Lower lobe of right lung (tissue), 2 donors: ENCODE measurements at regions not wholly inside any gene's neighbourhood (a gene's known extent, or its start where the extent isn't known, plus 50 kb on each side); places are given as distances from the start of the nearest gene placed in this dataset.

Experiments used
- ATAC-seq, 2 donors: fragments of 200-7000 bp; cut with Tn5 transposase; one replicate each; pipeline ENCODE4 v1.9.1; 2020 to 2022; ENCODE audit warnings: mild to moderate bottlenecking in 2 of 2, moderate library complexity in 2 of 2
- DNase-seq: peaks from one replicate; pipeline ENCODE4 v3.0.0-alpha.2; 2020
- H3K27ac ChIP-seq: fragments of 200-600 bp; one replicate; pipeline ENCODE4 v1.8.0; 2022
- H3K27me3 ChIP-seq: fragments of 200-600 bp; one replicate; pipeline ENCODE4 v1.8.0; 2022; ENCODE audit warnings: low read depth
- H3K36me3 ChIP-seq: fragments of 200-600 bp; one replicate; pipeline ENCODE4 v1.8.0; 2022; ENCODE audit warnings: mild to moderate bottlenecking
- H3K4me1 ChIP-seq: fragments of 200-600 bp; one replicate; pipeline ENCODE4 v1.8.0; 2022
- H3K4me3 ChIP-seq: fragments of 200-600 bp; one replicate; pipeline ENCODE4 v1.8.0; 2022; ENCODE audit warnings: mild to moderate bottlenecking
- H3K9me3 ChIP-seq: fragments of 200-600 bp; one replicate; pipeline ENCODE4 v1.8.0; 2022
- intact Hi-C: fragments of 100-400 bp; cut with DNase I; formaldehyde crosslinking; loops from one replicate; pipeline ENCODE4 v1.11.0; 2022
- TF ChIP-seq, protein P1 (sequence below): fragments of 200-600 bp; IDR thresholded peaks from one replicate; pipeline ENCODE4 v1.8.0; 2022; ENCODE audit warnings: antibody characterized with exemption, mild to moderate bottlenecking
- donor health status: DM: no; HTN: yes; CAD: no; lungs with severe emphysema.

DNA sequence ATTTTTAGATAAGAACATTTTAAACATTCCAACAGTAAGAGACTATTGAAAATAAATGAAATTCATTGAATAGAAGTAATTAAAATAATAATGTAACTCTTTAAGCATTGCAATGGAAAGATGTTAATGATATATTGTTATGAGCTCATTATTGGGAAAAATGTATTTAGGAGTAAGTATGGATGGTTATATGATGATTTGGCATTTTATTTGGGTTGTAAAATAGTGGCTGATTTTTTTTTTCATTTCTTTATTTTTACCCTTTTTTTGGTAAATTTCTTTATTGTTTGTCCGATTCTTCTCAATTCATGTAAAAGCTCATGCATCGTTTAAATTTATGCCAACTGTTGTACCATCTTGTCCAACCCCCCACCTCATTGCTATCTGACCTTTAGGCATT lies 539.9 kb downstream of the HS3ST4 start:
- ATAC-seq = no peak
- H3K4me1 ChIP-seq = no peaks in the 10 kb centered on the region
- H3K27ac ChIP-seq = no peak overlapping the region
- H3K9me3 ChIP-seq = no peaks in the 10 kb centered on the region
- H3K4me3 ChIP-seq = no peak overlapping the region
- no peaks in the 10 kb centered on the region for H3K27me3 ChIP-seq
- TF ChIP-seq, protein P1, sequence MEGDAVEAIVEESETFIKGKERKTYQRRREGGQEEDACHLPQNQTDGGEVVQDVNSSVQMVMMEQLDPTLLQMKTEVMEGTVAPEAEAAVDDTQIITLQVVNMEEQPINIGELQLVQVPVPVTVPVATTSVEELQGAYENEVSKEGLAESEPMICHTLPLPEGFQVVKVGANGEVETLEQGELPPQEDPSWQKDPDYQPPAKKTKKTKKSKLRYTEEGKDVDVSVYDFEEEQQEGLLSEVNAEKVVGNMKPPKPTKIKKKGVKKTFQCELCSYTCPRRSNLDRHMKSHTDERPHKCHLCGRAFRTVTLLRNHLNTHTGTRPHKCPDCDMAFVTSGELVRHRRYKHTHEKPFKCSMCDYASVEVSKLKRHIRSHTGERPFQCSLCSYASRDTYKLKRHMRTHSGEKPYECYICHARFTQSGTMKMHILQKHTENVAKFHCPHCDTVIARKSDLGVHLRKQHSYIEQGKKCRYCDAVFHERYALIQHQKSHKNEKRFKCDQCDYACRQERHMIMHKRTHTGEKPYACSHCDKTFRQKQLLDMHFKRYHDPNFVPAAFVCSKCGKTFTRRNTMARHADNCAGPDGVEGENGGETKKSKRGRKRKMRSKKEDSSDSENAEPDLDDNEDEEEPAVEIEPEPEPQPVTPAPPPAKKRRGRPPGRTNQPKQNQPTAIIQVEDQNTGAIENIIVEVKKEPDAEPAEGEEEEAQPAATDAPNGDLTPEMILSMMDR = no peak
- no peak for DNase-seq
- intact Hi-C loops = no loop called here
- H3K36me3 ChIP-seq = no peaks in the 10 kb centered on the region

DNA sequence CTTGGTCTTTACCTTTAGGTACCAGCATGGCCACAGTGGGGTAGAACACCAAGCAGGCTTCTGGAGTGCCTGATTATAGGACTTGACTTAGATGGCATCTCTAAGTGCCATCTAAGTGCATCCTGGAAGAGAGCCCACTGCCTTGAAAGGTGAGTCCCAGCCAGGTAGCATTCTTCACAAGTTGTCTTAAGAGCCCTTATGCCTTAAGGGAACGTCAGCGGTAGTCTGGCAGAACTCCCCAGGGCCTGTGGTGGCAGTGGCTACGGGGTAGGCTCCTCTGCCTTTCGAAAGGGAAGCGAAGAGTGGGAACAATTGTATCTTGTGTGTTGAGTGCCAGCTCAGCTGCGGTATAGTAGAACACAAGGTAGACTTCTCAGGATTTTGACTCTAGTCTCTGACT lies 549.0 kb downstream of the HS3ST4 start:
- no peak overlapping the region for H3K27ac ChIP-seq
- no peaks in the 10 kb centered on the region for H3K4me1 ChIP-seq
- H3K9me3 ChIP-seq = peaks cover 7% of the 10 kb centered on the region
- ATAC-seq = peak; percentile 19 to 87
- H3K27me3 ChIP-seq = no peaks in the 10 kb centered on the region
- no peak for DNase-seq
- H3K36me3 ChIP-seq = no peaks in the 10 kb centered on the region
- intact Hi-C loops = no loop called here
- H3K4me3 ChIP-seq = no peak overlapping the region
- TF ChIP-seq, protein P1 = no peak

DNA sequence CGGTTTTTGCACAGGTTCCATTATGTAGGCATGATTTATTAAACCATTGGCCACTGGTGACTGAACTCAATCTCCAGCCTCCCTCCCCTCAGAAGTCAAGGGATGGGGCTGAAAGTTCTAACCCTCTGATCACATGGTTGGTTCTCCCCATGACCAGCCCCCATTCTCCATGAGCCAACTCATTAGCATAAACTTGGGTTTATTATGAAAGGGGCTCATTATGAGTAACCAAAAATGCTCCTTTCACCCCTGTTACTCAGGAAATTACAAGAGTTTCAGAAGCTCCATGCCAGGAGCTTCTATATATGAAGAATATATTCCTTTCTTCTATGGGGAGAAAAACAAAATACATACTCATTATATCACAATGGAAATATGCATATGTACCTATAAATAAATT lies 555.3 kb downstream of the HS3ST4 start:
- Histone ChIP-seq H3K9me3 (peaks cover 7% of the 10 kb centered on the region), H3K36me3 (no peaks in the 10 kb centered on the region), H3K27ac (no peak overlapping the region), H3K4me1 (no peaks in the 10 kb centered on the region), H3K4me3 (no peak overlapping the region), H3K27me3 (no peaks in the 10 kb centered on the region)
- DNase-seq = no peak
- TF ChIP-seq, protein P1 = no peak
- intact Hi-C loops = no loop called here
- no peak for ATAC-seq

DNA sequence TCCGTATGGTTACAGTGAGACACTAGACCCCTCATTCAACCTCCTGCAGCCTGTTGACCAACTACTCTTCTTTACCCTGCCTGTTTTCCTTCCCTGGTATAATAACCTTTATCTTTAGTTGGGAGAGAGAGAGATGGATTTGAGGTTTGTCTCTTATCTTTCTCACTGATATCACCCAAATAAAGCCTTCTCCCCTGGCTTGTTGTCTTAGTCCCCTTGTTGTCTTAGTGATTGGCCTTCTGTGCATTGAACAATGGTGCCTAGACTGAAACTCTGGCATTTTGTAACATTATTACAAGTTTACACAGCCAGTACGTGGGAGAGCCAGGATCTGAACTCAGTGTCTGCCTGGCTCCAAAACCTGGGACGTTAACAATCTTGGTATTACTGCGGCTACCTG lies 560.8 kb downstream of the HS3ST4 start:
- TF ChIP-seq, protein P1 = no peak
- DNase-seq = no peak
- Histone ChIP-seq H3K27ac (no peak overlapping the region), H3K27me3 (no peaks in the 10 kb centered on the region), H3K9me3 (no peaks in the 10 kb centered on the region), H3K4me3 (no peak overlapping the region), H3K4me1 (no peaks in the 10 kb centered on the region), H3K36me3 (no peaks in the 10 kb centered on the region)
- intact Hi-C loops = no loop called here
- ATAC-seq = no peak

DNA sequence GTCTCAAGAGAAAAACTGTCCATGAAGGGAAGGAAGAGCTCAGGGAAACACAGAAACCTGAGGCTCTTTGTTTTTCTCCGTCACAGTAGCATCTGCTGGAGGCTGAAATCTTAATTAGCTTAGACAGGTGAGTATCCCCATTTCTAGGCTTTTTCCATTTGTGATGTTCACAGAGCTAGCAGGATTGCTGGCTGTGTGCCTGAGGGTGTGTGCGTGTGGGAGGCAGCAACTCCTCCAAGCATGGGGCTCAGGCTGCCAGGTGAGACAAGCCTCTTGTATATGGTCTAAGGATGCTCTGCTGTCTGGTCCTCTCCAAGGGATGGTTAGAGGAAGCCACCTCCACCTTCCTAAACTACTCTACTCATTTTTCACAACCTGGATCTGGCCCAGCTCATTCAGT lies 569.9 kb downstream of the HS3ST4 start:
- TF ChIP-seq, protein P1 = no peak
- Histone ChIP-seq H3K27ac (no peak overlapping the region), H3K4me3 (no peak overlapping the region), H3K36me3 (no peaks in the 10 kb centered on the region), H3K27me3 (no peaks in the 10 kb centered on the region), H3K9me3 (no peaks in the 10 kb centered on the region), H3K4me1 (no peaks in the 10 kb centered on the region)
- intact Hi-C loops = no loop called here
- DNase-seq (no peak), ATAC-seq (no peak)

DNA sequence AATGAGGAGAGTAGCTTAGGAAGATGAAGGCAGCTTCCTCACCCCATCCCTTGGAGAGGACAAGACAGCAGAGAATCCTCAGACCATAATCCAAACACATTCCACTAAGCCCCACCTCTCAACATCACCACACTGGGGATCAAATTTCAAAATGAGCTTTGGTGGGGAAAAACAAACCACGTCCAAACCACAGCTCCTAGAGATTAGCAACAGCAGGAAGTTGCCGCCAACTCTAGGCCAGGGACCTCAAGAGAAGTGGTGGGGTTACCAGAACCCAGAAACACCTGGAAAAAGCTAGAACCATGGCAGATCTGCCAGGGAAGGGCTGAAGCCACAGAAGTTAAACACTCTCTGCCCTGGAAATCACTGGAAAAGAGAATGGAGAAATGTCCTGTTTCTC lies 571.6 kb downstream of the HS3ST4 start:
- TF ChIP-seq, protein P1 = no peak
- H3K4me1 ChIP-seq = no peaks in the 10 kb centered on the region
- no peak overlapping the region for H3K27ac ChIP-seq
- no peaks in the 10 kb centered on the region for H3K27me3 ChIP-seq
- H3K9me3 ChIP-seq = no peaks in the 10 kb centered on the region
- ATAC-seq = no peak
- H3K36me3 ChIP-seq = no peaks in the 10 kb centered on the region
- DNase-seq = no peak
- intact Hi-C loops = no loop called here
- H3K4me3 ChIP-seq = no peak overlapping the region
